Stimulated activated CD4-positive, alpha-beta T cell treated with anti-CD3 and anti-CD28 coated beads, Interleukin-1b, Interleukin-23, amount 100 ng/mL, for 24 hours (primary cell): ENCODE measurements at regions not wholly inside any gene's neighbourhood (a gene's known extent, or its start where the extent isn't known, plus 50 kb on each side); places are given as distances from the start of the nearest gene placed in this dataset.

Experiments
- DNase-seq, 4 experiments: peaks; one replicate each; pipeline ENCODE4 v3.0.0-alpha.2; 2020; ENCODE audit warnings: low read depth in 4 of 4, low spot score in 1 of 4

DNA sequence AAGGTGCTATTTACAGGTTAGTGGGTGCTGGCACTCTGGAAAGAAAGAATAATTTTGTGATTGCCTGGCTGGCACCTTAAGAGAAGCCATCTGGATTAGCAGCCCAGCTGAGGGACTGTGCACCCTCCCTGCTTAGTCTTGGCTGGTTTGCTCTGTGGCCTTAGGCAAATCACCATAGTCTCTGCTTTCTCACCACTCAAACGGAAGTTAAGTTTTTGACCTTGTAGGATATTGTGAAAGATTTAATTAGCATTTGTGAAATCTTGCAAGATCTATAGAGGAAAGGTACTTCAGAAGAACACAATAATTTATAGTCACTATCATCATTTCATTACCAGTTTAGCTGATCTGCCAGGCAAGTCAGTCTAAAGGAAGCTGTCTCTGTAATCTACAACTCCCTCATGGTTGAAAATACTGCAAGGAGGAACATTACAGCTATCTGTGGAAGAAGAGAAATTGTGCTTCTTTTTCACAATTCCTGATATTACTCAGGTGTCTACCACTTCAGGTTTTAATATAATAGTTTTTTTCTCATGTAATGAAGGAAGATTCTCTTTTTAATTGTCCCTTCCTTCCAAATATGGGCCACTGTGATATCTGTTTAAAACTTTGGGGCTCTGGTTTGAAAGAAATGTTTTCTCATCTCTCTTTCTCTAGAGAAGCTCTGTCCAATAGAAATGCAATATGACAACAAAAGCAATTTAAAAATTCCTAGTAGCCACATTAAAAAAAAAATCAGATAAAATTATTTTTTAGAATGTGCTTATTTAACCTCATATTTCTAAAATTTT, 219.6 kb downstream of the PTEN start:
- DNase-seq: no peak

DNA sequence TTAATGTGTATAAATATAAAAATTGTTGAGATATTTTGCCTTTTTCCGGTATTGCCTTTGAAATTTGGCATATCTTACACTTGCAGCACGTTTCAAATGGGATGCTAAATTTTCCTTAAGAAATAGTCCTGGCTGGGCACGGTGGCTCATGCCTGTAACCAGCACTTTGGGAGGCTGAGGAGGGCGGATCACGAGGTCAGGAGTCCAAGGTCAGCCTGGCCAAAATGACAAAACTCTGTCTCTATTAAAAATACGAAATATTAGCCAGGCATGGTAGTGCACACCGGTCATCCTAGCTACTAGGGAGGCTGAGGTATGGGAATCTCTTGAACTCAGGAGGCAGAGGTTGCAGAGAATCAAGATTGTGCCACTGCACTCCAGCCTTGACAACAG, 220.2 kb downstream of the PTEN start:
- no peak for DNase-seq

DNA sequence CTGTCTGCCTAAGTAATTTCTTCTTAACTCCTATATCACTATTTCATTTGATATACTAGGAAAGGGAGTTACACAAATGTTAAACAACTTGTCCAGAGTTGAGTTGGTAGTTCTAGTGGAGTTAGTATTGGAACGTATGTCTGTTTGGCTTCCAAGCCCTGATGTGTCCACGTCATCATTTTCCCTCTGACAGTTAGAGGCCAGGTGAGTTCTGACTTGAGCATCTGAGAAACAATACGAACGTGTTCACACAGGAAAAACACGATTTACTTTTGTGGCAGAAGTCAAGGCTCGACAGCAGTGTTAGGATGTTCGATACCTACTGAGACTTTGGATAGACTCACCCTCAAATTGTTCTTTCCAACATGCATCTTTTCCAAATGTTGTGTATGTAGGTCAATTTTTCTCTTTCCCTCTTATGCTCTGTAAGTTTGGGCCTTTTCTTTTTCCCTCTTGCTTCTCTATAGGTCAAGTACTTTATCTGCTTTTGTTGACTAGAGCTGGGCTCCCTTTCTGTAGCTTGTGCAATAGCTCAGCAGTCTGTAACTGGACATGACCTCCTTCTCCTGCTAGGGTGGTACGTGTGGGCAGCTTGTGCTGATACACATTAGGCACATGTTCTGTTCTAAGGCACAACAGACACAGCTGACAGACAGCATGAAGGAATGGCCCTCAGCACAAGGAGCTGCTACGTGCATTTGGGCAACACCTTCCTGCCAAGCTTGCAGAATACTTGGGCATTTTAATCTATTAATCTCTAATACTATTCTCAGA, 222.9 kb downstream of the PTEN start:
- no peak for DNase-seq

DNA sequence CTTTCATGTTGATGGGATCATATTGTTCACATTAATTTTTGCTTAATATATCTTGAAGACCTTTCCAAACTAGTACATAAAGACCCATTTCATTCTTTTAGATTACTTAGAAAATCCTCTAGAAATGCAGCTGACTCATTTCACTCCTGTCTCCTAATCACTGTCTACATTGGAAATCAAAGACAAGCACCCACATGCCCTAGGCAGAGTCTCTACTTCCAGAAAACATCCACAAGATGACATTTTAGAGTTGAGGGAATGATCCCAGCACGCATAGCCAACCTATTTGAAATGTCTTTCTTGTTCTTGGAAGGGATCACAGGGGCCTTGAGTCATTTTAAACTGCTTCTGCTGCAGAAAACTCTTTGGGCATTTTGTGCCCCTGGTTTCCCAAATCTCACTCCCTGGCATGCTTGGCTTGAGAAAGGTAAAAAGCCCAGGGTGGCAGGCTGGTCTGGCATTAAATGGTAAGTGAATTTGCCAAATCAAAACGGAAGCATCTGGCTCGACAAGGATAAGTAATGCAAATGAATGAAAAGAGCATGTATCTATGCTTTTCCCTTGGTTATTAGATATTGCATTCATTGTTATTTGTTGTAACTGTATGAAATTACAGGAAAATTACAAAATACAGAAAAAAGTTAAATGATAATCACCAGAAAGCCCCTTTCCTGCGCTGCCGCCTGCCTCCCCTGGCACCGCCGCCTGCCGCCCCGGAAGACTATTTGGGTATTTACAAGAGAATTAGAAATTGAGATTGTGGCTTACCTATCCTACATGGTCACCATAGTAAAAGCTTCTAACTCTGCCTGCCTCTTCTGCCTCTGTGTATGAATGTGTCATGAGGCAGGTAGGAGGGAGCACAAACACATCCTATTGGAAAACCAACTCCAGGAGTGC, 225.3 kb downstream of the PTEN start:
- DNase-seq: no peak

DNA sequence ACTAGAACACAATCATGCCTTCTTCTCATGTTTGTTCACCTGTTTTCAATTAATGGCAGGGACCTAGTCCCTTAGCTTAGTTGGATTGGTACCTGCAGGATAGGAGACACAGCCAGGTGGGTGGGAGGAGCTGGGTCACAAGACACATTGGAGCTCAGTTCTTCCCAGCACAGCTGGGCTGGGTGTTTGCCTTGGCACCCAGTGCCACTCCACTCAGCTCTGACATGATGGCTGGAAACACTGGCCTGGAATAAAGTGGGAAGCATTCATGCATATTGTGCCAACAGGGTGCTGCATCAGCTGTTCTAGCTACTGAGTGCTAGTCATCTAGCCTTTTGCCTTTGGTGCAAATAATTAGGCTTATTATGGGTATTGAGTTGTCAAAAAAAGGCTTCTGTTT, 226.1 kb downstream of the PTEN start:
- DNase-seq: no peak

DNA sequence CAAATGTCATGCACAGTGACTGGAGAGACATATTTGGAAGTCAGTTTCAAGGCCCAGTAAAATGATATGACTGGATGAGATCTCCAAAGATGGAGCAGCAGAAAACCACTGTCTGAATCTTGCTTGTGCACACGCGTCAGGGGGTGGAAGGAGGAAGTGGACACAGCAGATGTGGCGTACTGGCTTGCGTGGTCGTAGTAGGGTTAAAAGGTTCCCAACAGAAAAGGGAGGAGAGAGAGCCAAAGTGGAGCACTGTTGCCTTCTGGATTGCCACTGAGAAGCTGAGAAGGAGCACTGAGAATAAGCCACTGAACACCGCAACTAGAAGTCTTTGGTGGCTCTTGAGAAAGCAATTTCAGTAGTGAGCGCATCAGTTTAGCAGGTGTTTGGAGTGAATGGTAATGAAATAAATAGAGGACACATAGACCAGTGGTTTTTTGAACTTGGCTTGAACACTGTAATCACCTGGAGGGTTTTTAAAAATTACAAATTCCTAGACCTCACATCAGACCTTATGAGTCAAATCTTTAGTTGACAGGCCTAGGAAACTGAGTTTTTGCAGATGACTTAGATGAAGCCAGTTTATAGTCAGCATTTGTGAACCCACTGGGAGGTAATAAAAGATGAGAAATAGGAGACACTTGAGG, 227.3 kb downstream of the PTEN start:
- no peak for DNase-seq

DNA sequence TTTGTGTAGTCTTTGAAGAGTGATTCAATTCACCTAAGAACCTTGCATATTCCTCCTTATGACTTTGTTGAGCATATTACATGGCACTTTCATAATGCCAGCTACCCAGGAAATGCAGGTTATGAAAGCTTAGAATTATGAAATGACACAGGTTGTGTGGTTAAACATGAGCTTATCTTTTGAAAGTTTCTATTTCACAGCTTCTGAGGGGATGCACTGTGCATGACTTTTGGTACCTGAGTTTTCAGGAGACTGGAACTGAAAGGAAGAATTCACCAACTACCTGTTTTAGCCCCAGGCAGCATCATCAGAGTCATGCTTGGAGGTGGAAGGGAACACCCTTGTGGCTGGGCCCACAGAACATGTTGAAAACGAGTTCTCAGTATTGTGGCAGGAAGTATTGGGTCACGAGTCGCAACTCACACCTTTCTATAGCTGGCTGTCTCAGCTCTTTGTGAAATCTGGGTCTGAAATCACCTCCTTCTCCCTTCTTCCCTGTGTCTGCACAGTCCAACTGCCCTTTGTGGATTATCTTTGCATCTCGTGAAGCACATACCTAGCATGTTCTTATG, 228.2 kb downstream of the PTEN start:
- peak; percentile 26 to 61 (median 40) for DNase-seq

DNA sequence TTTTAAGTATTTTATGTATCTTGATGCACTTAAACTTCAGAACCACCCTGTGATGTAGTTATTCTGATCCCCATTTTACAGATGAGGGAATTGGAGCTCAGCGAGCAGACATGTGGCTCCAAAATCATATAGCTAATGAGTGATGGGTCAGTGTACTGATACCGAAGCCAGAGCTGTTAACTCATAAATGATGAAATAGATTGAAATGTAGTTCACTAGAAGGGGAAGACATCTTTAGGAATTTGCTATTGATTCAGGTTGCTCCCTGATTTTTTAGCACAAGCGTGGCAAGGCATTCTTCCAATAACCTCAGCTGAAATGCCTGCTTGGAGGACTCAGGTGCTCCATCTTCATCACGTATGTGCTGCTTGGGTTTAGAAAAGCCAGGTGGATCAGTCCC, 228.8 kb downstream of the PTEN start:
- no peak for DNase-seq

DNA sequence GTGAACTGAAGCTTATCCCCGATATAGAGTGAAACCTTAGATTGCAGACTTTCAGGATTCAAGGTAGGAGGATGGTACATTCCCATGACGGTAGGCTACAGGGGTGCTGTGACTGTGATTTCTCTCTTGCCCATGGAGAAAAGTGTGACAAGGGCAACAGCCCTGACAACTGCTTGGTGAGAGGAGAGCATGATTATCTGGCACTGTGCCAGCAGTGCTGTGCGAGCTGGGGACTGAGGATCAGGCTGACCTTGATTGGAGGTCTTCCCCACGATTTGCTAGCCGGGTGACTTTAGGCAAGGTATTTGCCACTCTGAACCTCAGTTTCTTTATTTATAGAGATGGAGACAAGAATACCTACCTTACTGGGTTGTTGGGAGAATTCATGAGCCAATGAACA, 229.5 kb downstream of the PTEN start:
- DNase-seq: no peak

DNA sequence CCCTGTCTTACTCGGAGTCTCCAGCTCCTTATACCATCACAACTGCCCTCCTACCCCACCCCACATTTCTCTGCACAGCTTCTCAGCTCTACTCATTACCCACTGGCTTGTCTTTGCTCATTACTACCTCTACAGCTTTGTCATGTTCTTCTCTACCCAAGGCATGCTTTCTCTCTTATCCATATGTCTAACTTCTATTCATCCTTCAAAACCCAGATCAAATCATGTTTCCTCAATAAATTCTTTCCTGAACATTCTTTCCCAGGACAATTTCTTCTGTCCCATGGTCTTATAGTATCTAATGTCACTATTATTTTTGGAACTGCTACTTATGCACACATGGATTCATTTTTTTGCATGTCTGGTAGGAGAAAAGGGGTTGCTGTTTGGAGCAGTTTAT, 231.4 kb downstream of the PTEN start:
- no peak for DNase-seq

DNA sequence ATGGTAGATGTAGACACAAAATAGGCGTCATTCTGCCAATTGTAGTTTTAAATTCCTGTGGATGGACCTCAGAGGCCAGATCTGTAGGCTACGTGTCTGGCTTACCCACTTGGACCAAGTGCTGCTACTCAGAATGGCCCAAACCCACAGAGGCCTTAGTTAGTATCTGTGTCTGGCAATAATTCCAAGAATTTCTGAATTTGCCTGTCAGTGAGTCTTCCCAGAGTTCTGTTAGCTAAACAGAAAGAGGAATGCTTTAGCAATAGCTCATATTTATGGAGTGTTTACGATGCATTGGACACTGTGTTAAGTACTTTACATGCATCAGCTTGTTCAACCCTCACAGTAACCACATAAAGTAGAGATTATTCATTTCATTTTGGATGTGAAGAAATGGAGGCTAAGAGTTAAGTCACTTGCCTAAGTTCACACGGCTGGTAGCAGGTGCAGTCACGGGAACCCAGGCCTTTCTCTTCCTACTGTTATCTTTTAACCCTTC, 231.8 kb downstream of the PTEN start:
- DNase-seq: no peak

DNA sequence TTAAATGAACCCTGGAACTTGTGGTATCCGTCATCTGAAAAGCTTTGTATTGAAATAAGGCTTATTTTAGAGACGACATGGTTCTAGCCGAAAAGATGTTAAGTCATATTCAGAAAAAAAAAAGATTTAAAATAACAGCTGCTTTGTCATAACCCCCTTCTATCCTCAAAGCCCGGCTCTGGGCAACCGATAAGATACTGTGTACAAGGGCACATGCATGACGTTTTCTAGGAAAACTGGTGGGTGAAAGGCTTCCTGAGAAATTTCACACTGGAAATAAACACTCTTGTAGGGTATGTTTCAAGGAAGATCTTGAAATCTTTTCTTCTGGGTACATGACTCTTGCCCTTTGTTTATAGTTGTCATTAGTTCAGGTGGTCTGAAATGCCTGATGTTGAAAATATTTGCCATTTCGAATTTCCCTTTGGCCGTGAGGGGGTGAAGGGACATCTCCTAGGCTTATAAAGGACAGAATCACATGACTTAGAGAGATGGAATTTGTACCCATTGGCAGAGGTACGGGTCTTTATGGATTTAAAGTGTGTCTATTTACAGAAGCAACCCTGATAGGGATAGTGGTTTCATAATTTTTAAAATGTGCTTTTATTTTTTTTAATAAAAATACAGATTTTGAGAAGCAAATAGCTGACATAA, 232.5 kb downstream of the PTEN start:
- DNase-seq: no peak

DNA sequence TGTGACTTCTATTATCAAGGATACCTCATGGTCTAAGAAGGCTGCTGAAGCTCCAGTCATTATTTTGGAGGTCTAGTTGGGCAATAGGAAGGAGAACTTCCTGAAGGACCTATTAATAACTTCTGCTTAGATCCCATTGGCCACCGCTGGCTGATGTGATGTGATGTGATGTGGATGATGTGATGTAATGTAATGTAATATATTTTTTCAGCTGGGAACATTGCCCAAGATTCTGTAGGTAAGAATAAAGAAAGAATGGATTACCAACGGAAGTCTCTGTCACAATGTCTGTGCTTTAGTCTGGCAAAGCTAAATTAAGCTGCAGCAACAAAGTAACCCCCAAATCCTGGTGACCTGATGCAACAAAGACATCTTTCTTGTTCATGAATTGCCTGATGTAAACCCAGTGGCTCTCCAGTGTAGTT, 233.7 kb downstream of the PTEN start:
- no peak for DNase-seq

DNA sequence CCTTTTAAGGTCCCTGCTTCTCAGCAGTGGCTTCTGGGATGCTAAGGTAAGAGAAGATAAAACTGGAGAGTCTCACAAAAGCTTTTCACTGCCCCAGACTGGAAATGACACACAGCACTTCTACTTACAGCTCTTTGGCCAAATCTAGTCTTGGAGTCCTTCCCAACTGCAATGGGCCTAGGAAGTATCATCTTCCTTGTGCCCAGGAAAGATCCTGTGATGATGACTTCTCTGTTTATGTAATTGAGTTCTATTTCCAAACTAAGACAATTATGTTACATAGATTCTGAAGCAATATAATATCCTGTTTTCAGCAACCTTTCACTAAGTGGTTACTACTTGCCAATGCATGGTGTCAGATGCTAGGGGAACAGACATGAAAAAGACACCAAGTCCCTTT, 234.1 kb downstream of the PTEN start:
- no peak for DNase-seq

DNA sequence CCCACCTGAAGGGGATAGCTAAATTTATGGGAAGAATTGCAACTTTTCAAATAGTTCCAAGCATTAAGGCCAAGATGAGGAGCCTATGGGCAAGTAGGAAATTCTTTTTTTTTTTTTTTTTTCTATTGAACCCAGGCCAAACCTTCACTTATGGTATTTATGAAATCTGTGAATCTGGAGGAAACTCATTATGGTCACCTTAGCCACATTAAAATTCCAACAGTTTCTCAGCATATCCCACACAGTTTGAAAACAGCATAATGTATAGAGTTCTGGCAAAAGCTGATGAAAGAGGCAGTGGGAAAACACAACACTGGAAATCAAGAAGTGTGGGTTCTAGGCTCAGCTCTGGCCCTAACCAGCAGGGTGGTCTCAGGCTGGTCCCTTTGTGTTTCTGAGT, 236.9 kb downstream of the PTEN start:
- DNase-seq: no peak

DNA sequence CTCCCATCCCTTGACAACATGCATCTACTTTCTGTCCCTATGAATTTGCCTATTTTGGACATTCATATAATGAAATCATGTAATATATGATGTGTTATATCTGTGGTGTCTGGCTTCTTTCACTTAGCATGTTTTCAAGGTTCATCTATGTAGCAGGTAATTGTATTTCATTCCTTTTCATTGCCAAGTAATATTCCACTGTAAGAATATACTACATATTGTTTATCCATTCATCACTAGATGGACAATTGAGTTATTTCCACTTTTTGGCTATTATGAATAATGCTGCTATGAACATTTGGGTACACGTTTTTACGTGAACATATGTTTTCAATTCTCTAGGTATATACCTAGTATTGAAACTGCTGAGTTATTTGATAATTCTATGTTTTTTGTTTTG, 238.2 kb downstream of the PTEN start:
- no peak for DNase-seq

DNA sequence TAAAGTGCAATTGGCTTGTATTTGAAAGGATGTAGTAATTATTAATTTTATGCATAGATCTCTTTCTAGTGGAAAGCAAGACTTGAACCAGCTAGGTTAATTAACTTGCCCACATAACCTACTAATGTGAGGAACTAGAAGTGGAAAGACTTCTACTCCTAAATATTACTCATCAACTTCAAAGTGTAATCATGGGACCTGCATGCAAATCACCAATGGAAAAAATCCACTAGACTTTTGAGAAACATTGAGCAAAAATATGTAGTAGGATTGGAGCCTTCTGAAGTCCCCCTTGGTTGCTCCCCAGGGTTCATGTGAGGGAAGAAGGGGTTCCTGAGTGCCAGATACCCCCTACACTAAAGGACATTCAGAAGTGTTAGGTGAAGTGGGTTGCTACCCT, 240.2 kb downstream of the PTEN start:
- DNase-seq: no peak

DNA sequence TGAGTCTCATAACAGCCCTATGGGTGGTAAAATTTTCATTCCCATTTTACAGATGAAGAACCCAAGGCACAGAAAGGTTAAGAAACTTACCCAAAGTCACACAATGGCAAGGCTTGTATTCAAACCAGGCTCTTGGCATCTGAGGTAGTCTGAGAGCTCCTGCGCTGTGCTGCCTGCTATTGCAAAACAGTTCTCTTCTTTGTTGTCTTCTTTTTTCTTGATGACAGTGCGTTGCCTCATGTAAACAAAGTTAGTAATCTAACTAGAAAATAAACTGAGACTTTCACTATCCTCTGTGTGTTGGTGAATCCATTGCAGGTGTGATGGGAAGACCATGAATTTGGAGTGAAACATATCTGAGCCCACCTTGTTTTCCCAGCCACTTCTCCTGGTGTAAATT, 240.8 kb downstream of the PTEN start:
- DNase-seq: no peak

DNA sequence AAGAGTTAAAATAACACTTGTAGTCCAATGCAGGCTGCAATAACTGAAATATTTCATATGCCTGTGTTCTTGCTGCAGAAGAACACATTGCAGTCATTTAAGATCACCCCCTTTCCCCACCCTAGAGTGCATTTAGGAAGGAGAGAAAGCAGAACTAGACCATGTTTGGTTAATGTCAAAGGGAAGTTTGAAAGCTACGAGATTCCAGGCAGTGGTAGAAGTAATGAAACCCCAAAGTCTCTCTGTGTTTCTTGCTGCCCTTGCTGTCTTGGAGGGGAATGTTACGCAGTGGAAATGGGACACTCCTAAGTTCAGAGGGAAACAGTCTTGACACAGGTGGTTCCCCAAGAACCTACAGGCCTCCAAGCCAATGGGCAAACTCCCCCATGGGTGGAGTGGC, 242.9 kb downstream of the PTEN start:
- no peak for DNase-seq
